K562 (cell line): ENCODE measurements at regions not wholly inside any gene's neighbourhood (a gene's known extent, or its start where the extent isn't known, plus 50 kb on each side); places are given as distances from the start of the nearest gene placed in this dataset.

ENCODE experiments used
- ATAC-seq: fragments of 200-7000 bp; cut with Tn5 transposase; 3 replicates; pipeline ENCODE4 v1.9.1; 2020; ENCODE audit warnings: moderate library complexity
- BruUV-seq: library from RNA; stranded (reverse); fragments of 400-500 nt; replicated peaks from 2 replicates; lab custom pipeline; 2021; lab: Mats Ljungman, UMichigan
- CTCF ChIA-PET: fragments of 300-600 bp; formaldehyde crosslinking; extraction: SDS; loops from one replicate; lab custom pipeline; 2021; ENCODE audit warnings: low intra/inter-chr PET ratio; lab: Yijun Ruan, JAX
- POLR2A ChIA-PET: fragments of 300-600, 350-650 bp; sonication (Branson Sonifier 250); formaldehyde crosslinking; extraction: SDS; loops from one replicate; lab custom pipeline; 2021; ENCODE audit warnings: antibody characterized with exemption, inconsistent platforms; lab: Yijun Ruan, JAX
- DNase-seq, 4 experiments: peaks; one replicate each; pipeline versions ENCODE4 v3.0.0 to v3.0.0-alpha.2; 2011 to 2018; ENCODE audit warnings: low spot score in 3 of 4, mixed read lengths in 3 of 4; ENCODE audit errors: extremely low read depth in 1 of 4
- FAIRE-seq: peaks from 2 replicates; lab custom pipeline; 2011; peaks lifted over from hg19 to GRCh38; lab: Jason Lieb, UNC
- H2AFZ ChIP-seq: 2 replicates; pipeline ENCODE4 v1.6.0; 2011; ENCODE audit warnings: low read depth, low read length, control low read depth, inconsistent platforms
- H3K27ac ChIP-seq: fragments of 200-600 bp; 3 replicates; pipeline ENCODE4 v1.8.0; 2011; ENCODE audit warnings: low read depth, mild to moderate bottlenecking, control low read depth, inconsistent platforms, low read length, moderate library complexity, mixed read lengths; ENCODE audit errors: extremely low read depth
- H3K27me3 ChIP-seq, 2 experiments: fragments of 300-600 bp in 1 of 2; 2 replicates in 1 of 2; 3 replicates in 1 of 2; pipeline versions ENCODE4 v1.6.0 to v1.8.0; 2011; ENCODE audit warnings: inconsistent platforms in 2 of 2, low read length in 2 of 2, mild to moderate bottlenecking in 1 of 2, mixed read lengths in 1 of 2, moderate library complexity in 1 of 2; ENCODE audit not compliant: control insufficient read depth in 2 of 2, insufficient read depth in 2 of 2
- H3K36me3 ChIP-seq: fragments of 300-600 bp; 3 replicates; pipeline ENCODE4 v1.8.0; 2011; ENCODE audit warnings: mild to moderate bottlenecking, low read length, inconsistent platforms; ENCODE audit not compliant: control insufficient read depth, insufficient read depth
- H3K4me1 ChIP-seq, 2 experiments: fragments of 200-600 bp in 1 of 2; replicated peaks in 1 of 2; 2 replicates in 1 of 2; 3 replicates in 1 of 2; pipeline versions ENCODE4 v1.5.1 to v1.8.0; 2011; ENCODE audit warnings: inconsistent platforms in 2 of 2, low read length in 2 of 2, mild to moderate bottlenecking in 1 of 2, mixed read lengths in 1 of 2, moderate library complexity in 1 of 2; ENCODE audit not compliant: control insufficient read depth in 2 of 2, insufficient read depth in 2 of 2
- H3K4me2 ChIP-seq: 2 replicates; pipeline ENCODE4 v1.6.1; 2011; ENCODE audit warnings: low read length, control low read depth, inconsistent platforms, mixed read lengths; ENCODE audit not compliant: insufficient read depth
- H3K4me3 ChIP-seq: fragments of 200-600 bp; sonication (generic), shearing (Covaris generic); 2 replicates; pipeline ENCODE4 v1.5.1; 2016; ENCODE audit warnings: control low read depth, inconsistent platforms
- H3K79me2 ChIP-seq: fragments of 200-600 bp; 3 replicates; pipeline ENCODE4 v1.8.0; 2011; ENCODE audit warnings: low read length, inconsistent platforms; ENCODE audit not compliant: control insufficient read depth, insufficient read depth
- H3K9ac ChIP-seq, 2 experiments: 2 replicates each; pipeline versions ENCODE4 v1.6.0 to v1.6.1; 2011; ENCODE audit warnings: low read depth in 2 of 2, low read length in 2 of 2, control low read depth in 1 of 2, inconsistent platforms in 1 of 2, mild to moderate bottlenecking in 1 of 2, mixed read lengths in 1 of 2; ENCODE audit not compliant: insufficient read depth in 1 of 2
- H3K9me1 ChIP-seq: one replicate; pipeline ENCODE4 v1.6.0; 2011; ENCODE audit warnings: inconsistent platforms, mild to moderate bottlenecking, low read length, moderate library complexity; ENCODE audit not compliant: control insufficient read depth, insufficient read depth
- H3K9me3 ChIP-seq: replicated peaks from 2 replicates; pipeline ENCODE4 v1.5.1; 2011; ENCODE audit warnings: low read depth, low read length, inconsistent platforms; ENCODE audit not compliant: control insufficient read depth, insufficient read depth
- H4K20me1 ChIP-seq: replicated peaks from 2 replicates; pipeline ENCODE4 v1.6.1; 2011; ENCODE audit warnings: low read length, inconsistent platforms, mixed read lengths; ENCODE audit not compliant: control insufficient read depth, insufficient read depth
- CEBPB ChIP-seq: fragments of 450-650 bp; IDR thresholded peaks from 2 replicates; pipeline ENCODE4 v1.6.1; 2016; ENCODE audit warnings: missing genetic modification characterization, missing compliant biosample characterization
- ETV5 ChIP-seq: sonication (generic); formaldehyde crosslinking; IDR thresholded peaks from 2 replicates; pipeline ENCODE4 v1.4.0; 2020; ENCODE audit warnings: low read depth, mild to moderate bottlenecking, missing genetic modification reagents
- JUN ChIP-seq, 2 experiments: sonication (generic) in 1 of 2; formaldehyde crosslinking in 1 of 2; IDR thresholded peaks; 2 replicates each; pipeline versions ENCODE4 v1.6.1 to v1.8.0; 2012 to 2022; ENCODE audit warnings: borderline replicate concordance in 2 of 2, mild to moderate bottlenecking in 2 of 2, improper control_type of control experiment in 1 of 2, low read depth in 1 of 2, low read length in 1 of 2, missing genetic modification reagents in 1 of 2
- MAFK ChIP-seq: IDR thresholded peaks from 2 replicates; pipeline ENCODE4 v1.6.1; 2011; ENCODE audit warnings: low read length, improper control_type of control experiment
- MBD2 ChIP-seq: sonication (generic); IDR thresholded peaks from 2 replicates; pipeline ENCODE4 v1.6.1; 2016; ENCODE audit warnings: low read depth, borderline replicate concordance
- NCOR1 ChIP-seq: fragments of 450-650 bp; IDR thresholded peaks from 2 replicates; pipeline ENCODE4 v1.6.1; 2016; ENCODE audit warnings: mild to moderate bottlenecking, moderate library complexity
- RREB1 ChIP-seq: fragments of 250-450 bp; sonication (Bioruptor Pico); IDR thresholded peaks from 2 replicates; pipeline ENCODE4 v1.4.0; 2020
- RUNX1 ChIP-seq: sonication (generic); IDR thresholded peaks from 2 replicates; pipeline ENCODE4 v1.6.1; 2016; ENCODE audit warnings: antibody characterized with exemption, low read depth
- ZBED1 ChIP-seq: IDR thresholded peaks from 2 replicates; pipeline ENCODE4 v1.6.1; 2014
- WGBS: fragments of 100-300 bp; shearing (Covaris generic); methylation state at CpG from one replicate; pipeline ENCODE4 v1.1.6; 2016; ENCODE audit warnings: low coverage, mixed read lengths; ENCODE audit not compliant: insufficient coverage; ENCODE audit errors: missing lambda C conversion rate; 5-methylcytosine and 5-hydroxymethylcytosine counted together
- in situ Hi-C: fragments of 300-500 bp; cut with MboI; formaldehyde crosslinking; loops from 4 replicates; pipeline ENCODE4 v1.15.0; 2018; ENCODE audit warnings: inconsistent platforms, mixed read lengths
- intact Hi-C: fragments of 100-400 bp; cut with micrococcal nuclease; formaldehyde crosslinking; loops from 2 replicates; pipeline ENCODE4 v1.14.2; 2022
- TF ChIP-seq, protein P1 (sequence below): fragments of 450-650 bp; formaldehyde crosslinking; IDR thresholded peaks from 2 replicates; pipeline ENCODE4 v1.4.0; 2022; ENCODE audit warnings: mild to moderate bottlenecking, moderate library complexity
- TF ChIP-seq, protein P2 (sequence below), 2 experiments: fragments of 450-650 bp; IDR thresholded peaks; 2 replicates each; pipeline ENCODE4 v1.6.1; 2016

GRCh38 chr6:2543321-2543720 lies 207.4 kb downstream of the MYLK4 start (continued):
- TF ChIP-seq RREB1, result no peak

- H2AFZ ChIP-seq, result no peak overlapping the region
- no TSS peak for BruUV-seq
- TF ChIP-seq JUN (IDR thresholded peaks at IDR 0.05; ENCODE audit: borderline replicate concordance, low read depth, low read length) (peak; percentile 40; the same call in 1 of the 2 replicates), JUN (CRISPR knock-in tag; IDR thresholded peaks at IDR 0.05; ENCODE audit: borderline replicate concordance) (no peak), ZBED1 (peak; percentile 90), CEBPB (tag) (peak; percentile 94), ETV5 (CRISPR knock-in tag) (0 out of 2 replicates have a peak, but pooled peaks have one; percentile 31), RUNX1 (peak; percentile 100), MBD2 (0 out of 2 replicates have a peak, but pooled peaks have one; percentile 64), NCOR1 (peak; percentile 90), MAFK (peak; percentile 82)
- TF ChIP-seq, protein P1, sequence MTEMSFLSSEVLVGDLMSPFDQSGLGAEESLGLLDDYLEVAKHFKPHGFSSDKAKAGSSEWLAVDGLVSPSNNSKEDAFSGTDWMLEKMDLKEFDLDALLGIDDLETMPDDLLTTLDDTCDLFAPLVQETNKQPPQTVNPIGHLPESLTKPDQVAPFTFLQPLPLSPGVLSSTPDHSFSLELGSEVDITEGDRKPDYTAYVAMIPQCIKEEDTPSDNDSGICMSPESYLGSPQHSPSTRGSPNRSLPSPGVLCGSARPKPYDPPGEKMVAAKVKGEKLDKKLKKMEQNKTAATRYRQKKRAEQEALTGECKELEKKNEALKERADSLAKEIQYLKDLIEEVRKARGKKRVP (CRISPR knock-in tag), result peak; percentile 54; the same call in 1 of the 2 replicates
- TF ChIP-seq, protein P2, sequence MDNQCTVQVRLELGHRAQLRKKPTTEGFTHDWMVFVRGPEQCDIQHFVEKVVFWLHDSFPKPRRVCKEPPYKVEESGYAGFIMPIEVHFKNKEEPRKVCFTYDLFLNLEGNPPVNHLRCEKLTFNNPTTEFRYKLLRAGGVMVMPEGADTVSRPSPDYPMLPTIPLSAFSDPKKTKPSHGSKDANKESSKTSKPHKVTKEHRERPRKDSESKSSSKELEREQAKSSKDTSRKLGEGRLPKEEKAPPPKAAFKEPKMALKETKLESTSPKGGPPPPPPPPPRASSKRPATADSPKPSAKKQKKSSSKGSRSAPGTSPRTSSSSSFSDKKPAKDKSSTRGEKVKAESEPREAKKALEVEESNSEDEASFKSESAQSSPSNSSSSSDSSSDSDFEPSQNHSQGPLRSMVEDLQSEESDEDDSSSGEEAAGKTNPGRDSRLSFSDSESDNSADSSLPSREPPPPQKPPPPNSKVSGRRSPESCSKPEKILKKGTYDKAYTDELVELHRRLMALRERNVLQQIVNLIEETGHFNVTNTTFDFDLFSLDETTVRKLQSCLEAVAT (IDR thresholded peaks at IDR 0.05), result peak in 1 of 2 experiments; percentile 99; a peak in 2 of 4 replicates
Measured at GRCh38 chr6:2542858-2543218, 207.9 kb downstream of the MYLK4 start.

More at GRCh38 chr6:2542858-2543218, 207.9 kb downstream of the MYLK4 start:
- POLR2A ChIA-PET, result interaction anchor here (0.7 to 1.5 kb wide), 5 partner anchors 10 to 379 kb away, joined by 3 to 4 read pairs (median 4); no protein-coding TSS in a partner anchor
- H3K4me1 ChIP-seq, result peaks cover 4 to 15% of the 10 kb centered on the region in 2 experiments
- no peak overlapping the region for H3K27ac ChIP-seq
- CTCF ChIA-PET, result no interaction called here
- intact Hi-C loops (no loop called here), in situ Hi-C loops (no loop called here)
- peak; percentile 94 for FAIRE-seq
- peak overlapping the region; percentile 36; the same call in 1 of the 2 replicates for H3K4me2 ChIP-seq
- no peak overlapping the region for H3K9ac ChIP-seq
- H3K4me3 ChIP-seq, result no peak overlapping the region
- H3K9me1 ChIP-seq, result no peaks in the 10 kb centered on the region
- DNase-seq, result peak; percentile 40 to 87 (median 53)
- no peaks in the 10 kb centered on the region for H3K9me3 ChIP-seq
- H3K36me3 ChIP-seq, result no peaks in the 10 kb centered on the region
- H4K20me1 ChIP-seq, result no peaks in the 10 kb centered on the region
- H3K27me3 ChIP-seq, result peaks cover 5 to 24% of the 10 kb centered on the region in 2 experiments; a peak in 4 of 5 replicates
- 0% methylated on average over 4 of the region's 4 CpGs for WGBS
- ATAC-seq, result peak; percentile 99
- H3K79me2 ChIP-seq, result no peaks in the 10 kb centered on the region
